SH-SY5Y (cell line): ENCODE measurements at regions not wholly inside any gene's neighbourhood (a gene's known extent, or its start where the extent isn't known, plus 50 kb on each side); places are given as distances from the start of the nearest gene placed in this dataset.

Experiments used
- GATA2 ChIP-seq: IDR thresholded peaks from 2 replicates; pipeline ENCODE4 v1.6.1; 2011; ENCODE audit warnings: mild to moderate bottlenecking, low read depth, low read length
- GATA3 ChIP-seq: IDR thresholded peaks from 2 replicates; pipeline ENCODE4 v1.6.1; 2011; ENCODE audit warnings: low read depth, mild to moderate bottlenecking, low read length, moderate library complexity

DNA sequence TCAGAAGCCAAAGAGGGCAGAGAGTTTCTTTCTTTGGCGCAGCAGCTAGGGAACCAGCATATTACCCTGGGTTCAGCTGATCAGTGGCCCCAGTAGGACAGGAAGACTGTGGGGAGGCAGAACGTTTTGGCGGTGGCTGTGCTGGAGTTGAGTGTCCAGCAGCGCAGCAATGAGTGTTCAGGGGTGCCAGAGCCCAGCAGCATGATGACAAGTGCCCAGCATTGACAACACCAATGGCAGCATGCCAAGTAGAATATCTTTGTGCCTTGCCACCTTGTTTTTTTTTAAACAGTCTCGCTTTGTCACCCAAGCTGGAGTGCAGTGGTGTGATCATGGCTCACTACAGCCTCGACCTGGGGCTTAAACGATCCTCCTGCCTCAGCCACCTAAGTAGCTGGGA lies 106.7 kb upstream of the CDC42BPA start:
- TF ChIP-seq GATA2, result no peak
- no peak for TF ChIP-seq GATA3
